ENCODE measurements at regions not wholly inside any gene's neighbourhood (a gene's known extent, or its start where the extent isn't known, plus 50 kb on each side); places are given as distances from the start of the nearest gene placed in this dataset.

DNA sequence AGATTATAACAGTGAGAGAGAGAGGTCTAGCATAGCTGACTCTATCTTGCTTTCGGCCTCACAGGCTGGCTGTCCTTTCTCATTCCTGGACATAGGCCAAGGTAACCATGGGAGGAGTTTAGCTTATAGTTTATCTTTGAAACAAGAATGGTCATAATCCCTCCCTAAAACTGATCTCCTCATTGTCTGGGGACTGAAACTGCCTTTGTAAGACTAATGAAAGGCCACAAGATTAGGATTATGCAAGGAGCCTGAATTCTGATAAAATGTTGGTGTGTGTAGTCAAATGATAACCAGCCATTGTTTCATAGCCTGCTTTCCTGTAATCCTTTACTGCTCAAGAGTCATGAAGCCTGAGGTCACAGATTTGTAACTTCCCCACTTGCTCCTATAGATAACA, 131.9 kb upstream of the LYPLAL1 start (continued):
- TF ChIP-seq ZNF695 (CRISPR knock-in tag; IDR thresholded peaks at IDR 0.05) (no peak), DIDO1 (tag; IDR thresholded peaks at IDR 0.05; ENCODE audit: low read depth) (no peak), GTF2A2 (tag; IDR thresholded peaks at IDR 0.05) (no peak), NELFE (IDR thresholded peaks at IDR 0.05; ENCODE audit: insufficient read depth, insufficient read length) (no peak), SMAD2 (IDR thresholded peaks at IDR 0.05; ENCODE audit: low read depth, low read length) (no peak), NFIX (CRISPR knock-in tag; IDR thresholded peaks at IDR 0.05; ENCODE audit: low read depth) (no peak)
- TF ChIP-seq, protein P1, sequence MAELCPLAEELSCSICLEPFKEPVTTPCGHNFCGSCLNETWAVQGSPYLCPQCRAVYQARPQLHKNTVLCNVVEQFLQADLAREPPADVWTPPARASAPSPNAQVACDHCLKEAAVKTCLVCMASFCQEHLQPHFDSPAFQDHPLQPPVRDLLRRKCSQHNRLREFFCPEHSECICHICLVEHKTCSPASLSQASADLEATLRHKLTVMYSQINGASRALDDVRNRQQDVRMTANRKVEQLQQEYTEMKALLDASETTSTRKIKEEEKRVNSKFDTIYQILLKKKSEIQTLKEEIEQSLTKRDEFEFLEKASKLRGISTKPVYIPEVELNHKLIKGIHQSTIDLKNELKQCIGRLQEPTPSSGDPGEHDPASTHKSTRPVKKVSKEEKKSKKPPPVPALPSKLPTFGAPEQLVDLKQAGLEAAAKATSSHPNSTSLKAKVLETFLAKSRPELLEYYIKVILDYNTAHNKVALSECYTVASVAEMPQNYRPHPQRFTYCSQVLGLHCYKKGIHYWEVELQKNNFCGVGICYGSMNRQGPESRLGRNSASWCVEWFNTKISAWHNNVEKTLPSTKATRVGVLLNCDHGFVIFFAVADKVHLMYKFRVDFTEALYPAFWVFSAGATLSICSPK (IDR thresholded peaks at IDR 0.05; ENCODE audit: borderline replicate concordance) = no peak

DNA sequence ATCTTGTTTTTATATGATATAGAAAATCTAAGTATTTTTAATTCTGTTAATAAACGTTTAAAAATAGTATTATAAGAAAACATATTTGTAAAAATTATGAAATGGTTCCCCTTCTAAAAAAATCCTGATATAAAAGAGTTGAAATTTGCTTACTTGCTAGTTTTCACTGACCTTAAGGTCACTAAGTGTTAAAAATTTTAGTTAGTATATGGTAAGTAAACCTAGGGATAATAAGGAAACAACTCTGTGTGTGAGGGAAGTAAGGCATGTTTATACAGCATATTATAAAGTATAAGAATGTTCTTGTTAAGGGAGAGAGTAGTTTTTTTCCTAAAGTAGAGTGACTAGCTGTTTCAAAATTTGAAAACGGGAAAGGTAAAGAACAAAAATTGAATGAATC, 130.9 kb upstream of the LYPLAL1 start:
- no TSS peak for BruUV-seq (replicated peaks)
- CTCF ChIA-PET (ENCODE audit: low intra/inter-chr PET ratio) = no interaction called here
- TF ChIP-seq NR4A1 (CRISPR knock-in tag; IDR thresholded peaks at IDR 0.05) (no peak), NR4A1 (tag; IDR thresholded peaks at IDR 0.05) (no peak), MECOM (CRISPR knock-in tag; IDR thresholded peaks at IDR 0.05) (no peak), C11orf30 (IDR thresholded peaks at IDR 0.05; ENCODE audit: low read depth) (peak; percentile 24; the same call in 1 of the 2 replicates), ZNF316 (IDR thresholded peaks at IDR 0.05) (peak; percentile 53), NCOA2 (IDR thresholded peaks at IDR 0.05; ENCODE audit: partially characterized antibody in 2 of 2) (no peak)
- TF ChIP-seq, protein P2, sequence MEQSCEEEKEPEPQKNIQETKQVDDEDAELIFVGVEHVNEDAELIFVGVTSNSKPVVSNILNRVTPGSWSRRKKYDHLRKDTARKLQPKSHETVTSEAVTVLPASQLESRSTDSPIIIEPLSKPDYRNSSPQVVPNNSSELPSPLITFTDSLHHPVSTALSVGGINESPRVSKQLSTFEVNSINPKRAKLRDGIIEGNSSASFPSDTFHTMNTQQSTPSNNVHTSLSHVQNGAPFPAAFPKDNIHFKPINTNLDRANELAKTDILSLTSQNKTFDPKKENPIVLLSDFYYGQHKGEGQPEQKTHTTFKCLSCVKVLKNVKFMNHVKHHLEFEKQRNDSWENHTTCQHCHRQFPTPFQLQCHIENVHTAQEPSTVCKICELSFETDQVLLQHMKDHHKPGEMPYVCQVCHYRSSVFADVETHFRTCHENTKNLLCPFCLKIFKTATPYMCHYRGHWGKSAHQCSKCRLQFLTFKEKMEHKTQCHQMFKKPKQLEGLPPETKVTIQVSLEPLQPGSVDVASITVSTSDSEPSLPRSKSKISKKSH (CRISPR knock-in tag; IDR thresholded peaks at IDR 0.05) = no peak
- TF ChIP-seq, protein P3, sequence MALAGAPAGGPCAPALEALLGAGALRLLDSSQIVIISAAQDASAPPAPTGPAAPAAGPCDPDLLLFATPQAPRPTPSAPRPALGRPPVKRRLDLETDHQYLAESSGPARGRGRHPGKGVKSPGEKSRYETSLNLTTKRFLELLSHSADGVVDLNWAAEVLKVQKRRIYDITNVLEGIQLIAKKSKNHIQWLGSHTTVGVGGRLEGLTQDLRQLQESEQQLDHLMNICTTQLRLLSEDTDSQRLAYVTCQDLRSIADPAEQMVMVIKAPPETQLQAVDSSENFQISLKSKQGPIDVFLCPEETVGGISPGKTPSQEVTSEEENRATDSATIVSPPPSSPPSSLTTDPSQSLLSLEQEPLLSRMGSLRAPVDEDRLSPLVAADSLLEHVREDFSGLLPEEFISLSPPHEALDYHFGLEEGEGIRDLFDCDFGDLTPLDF (CRISPR knock-in tag; IDR thresholded peaks at IDR 0.05) = no peak

More for the DNA sequence above, 130.9 kb upstream of the LYPLAL1 start:
- ATAC-seq (no peak), DNase-seq (ENCODE audit: extremely low read depth in 1 of 4, low spot score in 3 of 4) (no peak), FAIRE-seq (no peak)
- Histone ChIP-seq H3K4me2 (ENCODE audit: insufficient read depth, low read length) (no peak overlapping the region), H3K27ac (ENCODE audit: extremely low read depth, low read depth, low read length) (no peak overlapping the region), H3K27me3 (ENCODE audit: control insufficient read depth in 2 of 2, insufficient read depth in 2 of 2, low read length in 2 of 2) (no peaks in the 10 kb centered on the region), H3K36me3 (ENCODE audit: control insufficient read depth, insufficient read depth, low read length) (no peaks in the 10 kb centered on the region), H4K20me1 (replicated peaks; ENCODE audit: control insufficient read depth, insufficient read depth, low read length) (no peaks in the 10 kb centered on the region), H3K9me3 (replicated peaks; ENCODE audit: control insufficient read depth, insufficient read depth, low read depth, low read length) (0 out of 2 replicates have a peak, but pooled peaks cover 1% of the 10 kb centered on the region), H3K9me1 (ENCODE audit: control insufficient read depth, insufficient read depth, low read length) (no peaks in the 10 kb centered on the region), H2AFZ (ENCODE audit: low read depth, low read length) (no peak overlapping the region), H3K4me1 (replicated peaks in 1 of 2; ENCODE audit: control insufficient read depth in 2 of 2, insufficient read depth in 2 of 2, low read length in 2 of 2) (peaks cover 0 to 5% of the 10 kb centered on the region in 2 experiments; a peak in 1 of 5 replicates), H3K9ac (ENCODE audit: insufficient read depth in 1 of 2, low read depth in 2 of 2, low read length in 2 of 2) (no peak overlapping the region), H3K4me3 (no peak overlapping the region), H3K79me2 (ENCODE audit: control insufficient read depth, insufficient read depth, low read length) (no peaks in the 10 kb centered on the region)
- 2% methylated on average over 2 of the region's 2 CpGs for WGBS (ENCODE audit: insufficient coverage, low coverage, missing lambda C conversion rate)
- intact Hi-C loops (cut with micrococcal nuclease) (no loop called here), in situ Hi-C loops (cut with MboI) (no loop called here)
- POLR2A ChIA-PET = no interaction called here
